PC-9 (cell line): ENCODE measurements at regions not wholly inside any gene's neighbourhood (a gene's known extent, or its start where the extent isn't known, plus 50 kb on each side); places are given as distances from the start of the nearest gene placed in this dataset.

ENCODE experiments used
- BruUV-seq: library from RNA; stranded (reverse); fragments of 400-500 nt; replicated peaks from 2 replicates; lab custom pipeline; 2021; lab: Mats Ljungman, UMichigan
- CTCF ChIA-PET: fragments of 300-600 bp; sonication (Branson Sonifier 250); formaldehyde crosslinking; loops from one replicate; lab custom pipeline; 2022; ENCODE audit warnings: antibody characterized with exemption; lab: Charles Lee
- POLR2A ChIA-PET: fragments of 300-600 bp; sonication (Branson Sonifier 250); formaldehyde crosslinking; loops from one replicate; lab custom pipeline; 2022; ENCODE audit warnings: antibody characterized with exemption; ENCODE audit not compliant: unreplicated experiment; lab: Charles Lee
- DNase-seq, 2 experiments: peaks; one replicate each; pipeline versions ENCODE4 v3.0.0 to v3.0.0-alpha.2; 2015 to 2022; ENCODE audit warnings: mixed read lengths in 1 of 2
- H2AFZ ChIP-seq: fragments of 200-600 bp; sonication (generic); 2 replicates; pipeline ENCODE4 v1.8.1; 2017; ENCODE audit warnings: antibody characterized with exemption
- H3F3A ChIP-seq: fragments of 200-600 bp; sonication (generic); 2 replicates; pipeline ENCODE4 v1.8.1; 2017; ENCODE audit warnings: antibody characterized with exemption, mild to moderate bottlenecking, low read depth; ENCODE audit not compliant: insufficient read depth
- H3K27ac ChIP-seq: fragments of 200-600 bp; sonication (generic); 2 replicates; pipeline ENCODE4 v1.6.1; 2016; ENCODE audit warnings: mixed run types
- H3K27me3 ChIP-seq: fragments of 200-600 bp; sonication (generic); 2 replicates; pipeline ENCODE4 v1.6.1; 2016; ENCODE audit warnings: low read depth, mixed run types; ENCODE audit not compliant: insufficient read depth
- H3K36me3 ChIP-seq: fragments of 200-600 bp; sonication (generic); 2 replicates; pipeline ENCODE4 v1.6.1; 2016; ENCODE audit warnings: low read depth, mixed run types
- H3K4me1 ChIP-seq: fragments of 200-600 bp; sonication (generic); replicated peaks from 2 replicates; pipeline ENCODE4 v1.6.1; 2016; ENCODE audit warnings: mixed run types; ENCODE audit not compliant: insufficient read depth
- H3K4me2 ChIP-seq: fragments of 200-600 bp; sonication (generic); 2 replicates; pipeline ENCODE4 v1.6.1; 2017; ENCODE audit warnings: mixed run types
- H3K4me3 ChIP-seq: fragments of 200-600 bp; sonication (generic); 2 replicates; pipeline ENCODE4 v1.6.1; 2016; ENCODE audit warnings: mixed run types
- H3K79me2 ChIP-seq: fragments of 200-600 bp; sonication (generic); 2 replicates; pipeline ENCODE4 v1.6.1; 2017; ENCODE audit warnings: low read depth, mixed run types
- H3K9me2 ChIP-seq: fragments of 200-600 bp; sonication (generic); 2 replicates; pipeline ENCODE4 v1.8.1; 2017; ENCODE audit warnings: mild to moderate bottlenecking; ENCODE audit not compliant: insufficient read depth
- H3K9me3 ChIP-seq: fragments of 200-600 bp; sonication (generic); 2 replicates; pipeline ENCODE4 v1.8.1; 2016; ENCODE audit warnings: low read depth; ENCODE audit not compliant: insufficient read depth
- H4K20me1 ChIP-seq: fragments of 200-600 bp; sonication (generic); 2 replicates; pipeline ENCODE4 v1.8.1; 2017; ENCODE audit not compliant: insufficient read depth
- EZH2 ChIP-seq: fragments of 200-600 bp; sonication (generic); IDR thresholded peaks from 2 replicates; pipeline ENCODE4 v1.8.0; 2017; ENCODE audit warnings: antibody characterized with exemption, low read depth
- intact Hi-C: fragments of 100-400 bp; cut with micrococcal nuclease; formaldehyde crosslinking; loops from one replicate; pipeline ENCODE4 v1.10.0; 2022; ENCODE audit not compliant: unreplicated experiment
- TF ChIP-seq, protein P1 (sequence below): fragments of 200-600 bp; sonication (generic); conservative IDR thresholded peaks from 2 replicates; pipeline ENCODE4 v1.6.1; 2017; ENCODE audit warnings: mixed run types, antibody characterized with exemption, mild to moderate bottlenecking, moderate library complexity

DNA sequence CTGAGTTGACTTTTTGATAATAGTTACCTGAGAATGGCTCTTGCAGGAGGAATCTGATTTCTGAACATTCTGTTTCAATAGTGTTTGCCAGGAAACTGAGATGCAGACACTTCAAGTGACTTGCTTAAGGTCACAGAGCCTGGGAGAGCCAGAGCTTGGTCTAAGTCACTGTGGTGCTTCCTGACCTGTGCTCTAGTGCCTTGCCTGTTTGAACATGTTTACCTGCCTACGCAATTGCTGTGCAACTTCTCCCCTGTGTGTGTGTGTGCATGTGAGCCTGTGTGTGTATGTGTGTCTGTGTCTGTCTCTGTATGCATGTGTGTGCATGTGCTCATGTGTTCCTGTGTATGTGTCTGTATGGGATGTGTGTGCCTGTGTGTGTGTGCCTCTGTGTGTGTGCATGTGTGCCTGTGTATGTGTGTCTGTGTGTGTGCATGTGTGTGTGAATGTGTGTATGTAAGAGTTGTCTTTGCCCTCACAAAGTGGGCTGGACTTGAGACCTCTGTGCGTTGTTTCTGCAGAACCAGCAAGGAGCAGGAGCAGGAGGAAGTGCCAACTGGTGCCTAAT is 185.8 kb downstream of the GADD45G start:
- Histone ChIP-seq H3K4me1 (no peaks in the 10 kb centered on the region), H3K4me2 (no peak overlapping the region), H3K79me2 (no peaks in the 10 kb centered on the region), H2AFZ (no peak overlapping the region), H4K20me1 (no peaks in the 10 kb centered on the region), H3K36me3 (no peaks in the 10 kb centered on the region), H3F3A (no peaks in the 10 kb centered on the region), H3K27me3 (peaks cover 95% of the 10 kb centered on the region), H3K4me3 (no peak overlapping the region), H3K27ac (no peak overlapping the region), H3K9me3 (no peaks in the 10 kb centered on the region), H3K9me2 (no peaks in the 10 kb centered on the region)
- no peak for TF ChIP-seq EZH2
- TF ChIP-seq, protein P1, sequence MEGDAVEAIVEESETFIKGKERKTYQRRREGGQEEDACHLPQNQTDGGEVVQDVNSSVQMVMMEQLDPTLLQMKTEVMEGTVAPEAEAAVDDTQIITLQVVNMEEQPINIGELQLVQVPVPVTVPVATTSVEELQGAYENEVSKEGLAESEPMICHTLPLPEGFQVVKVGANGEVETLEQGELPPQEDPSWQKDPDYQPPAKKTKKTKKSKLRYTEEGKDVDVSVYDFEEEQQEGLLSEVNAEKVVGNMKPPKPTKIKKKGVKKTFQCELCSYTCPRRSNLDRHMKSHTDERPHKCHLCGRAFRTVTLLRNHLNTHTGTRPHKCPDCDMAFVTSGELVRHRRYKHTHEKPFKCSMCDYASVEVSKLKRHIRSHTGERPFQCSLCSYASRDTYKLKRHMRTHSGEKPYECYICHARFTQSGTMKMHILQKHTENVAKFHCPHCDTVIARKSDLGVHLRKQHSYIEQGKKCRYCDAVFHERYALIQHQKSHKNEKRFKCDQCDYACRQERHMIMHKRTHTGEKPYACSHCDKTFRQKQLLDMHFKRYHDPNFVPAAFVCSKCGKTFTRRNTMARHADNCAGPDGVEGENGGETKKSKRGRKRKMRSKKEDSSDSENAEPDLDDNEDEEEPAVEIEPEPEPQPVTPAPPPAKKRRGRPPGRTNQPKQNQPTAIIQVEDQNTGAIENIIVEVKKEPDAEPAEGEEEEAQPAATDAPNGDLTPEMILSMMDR = no peak
- intact Hi-C loops = no loop called here
- CTCF ChIA-PET = no interaction called here
- POLR2A ChIA-PET = no interaction called here
- no peak for DNase-seq
- no TSS peak for BruUV-seq

DNA sequence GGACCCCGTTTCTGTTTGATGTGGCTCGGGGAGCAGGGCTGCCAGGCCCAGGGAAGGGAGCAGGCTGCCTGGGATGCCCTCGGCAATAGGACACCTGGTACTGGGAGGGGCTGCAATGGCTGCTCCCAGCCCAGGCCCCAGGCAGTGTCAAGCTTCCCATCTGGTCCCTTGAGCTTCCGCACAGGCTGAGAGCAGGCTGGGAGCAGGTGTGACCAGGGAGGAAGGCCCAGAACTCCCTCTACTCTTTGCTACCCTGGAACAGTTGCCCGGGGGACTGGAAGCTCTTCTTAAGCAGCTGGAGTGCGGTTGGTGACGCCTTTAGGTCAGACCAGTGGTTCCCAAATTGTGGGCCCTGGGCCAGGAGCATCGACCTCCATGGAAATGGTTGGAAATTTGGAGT is 186.9 kb downstream of the GADD45G start:
- Histone ChIP-seq H3K27me3 (peaks cover 95% of the 10 kb centered on the region), H4K20me1 (no peaks in the 10 kb centered on the region), H3K4me2 (no peak overlapping the region), H3K4me1 (no peaks in the 10 kb centered on the region), H3K4me3 (no peak overlapping the region), H3K9me2 (no peaks in the 10 kb centered on the region), H3K9me3 (no peaks in the 10 kb centered on the region), H3F3A (no peaks in the 10 kb centered on the region), H3K36me3 (no peaks in the 10 kb centered on the region), H3K27ac (no peak overlapping the region), H2AFZ (no peak overlapping the region), H3K79me2 (no peaks in the 10 kb centered on the region)
- TF ChIP-seq, protein P1 = no peak
- TF ChIP-seq EZH2 = no peak
- BruUV-seq = no TSS peak
- CTCF ChIA-PET = no interaction called here
- intact Hi-C loops = no loop called here
- POLR2A ChIA-PET = no interaction called here
- no peak for DNase-seq

GRCh38 chr9:89792189-89793123 is 187.6 kb downstream of the GADD45G start:
- H3K79me2 ChIP-seq = no peaks in the 10 kb centered on the region
- POLR2A ChIA-PET = no interaction called here
- BruUV-seq = no TSS peak

More at GRCh38 chr9:89792189-89793123, 187.6 kb downstream of the GADD45G start:
- Histone ChIP-seq H3K4me3 (no peak overlapping the region), H3K4me1 (no peaks in the 10 kb centered on the region), H3K27me3 (peaks cover 95% of the 10 kb centered on the region), H3K36me3 (no peaks in the 10 kb centered on the region), H3K9me3 (no peaks in the 10 kb centered on the region), H4K20me1 (no peaks in the 10 kb centered on the region), H2AFZ (no peak overlapping the region), H3K4me2 (no peak overlapping the region), H3K9me2 (no peaks in the 10 kb centered on the region), H3F3A (no peaks in the 10 kb centered on the region), H3K27ac (no peak overlapping the region)
- CTCF ChIA-PET = no interaction called here
- DNase-seq = no peak
- intact Hi-C loops = no loop called here
- no peak for TF ChIP-seq EZH2
- TF ChIP-seq, protein P1 = no peak
